SU-DHL-6 (cell line): ENCODE measurements at regions not wholly inside any gene's neighbourhood (a gene's known extent, or its start where the extent isn't known, plus 50 kb on each side); places are given as distances from the start of the nearest gene placed in this dataset.

ENCODE experiments used
- H2AFZ ChIP-seq: fragments of 200-600 bp; sonication (generic); 2 replicates; pipeline ENCODE4 v1.6.1; 2014; ENCODE audit warnings: low read depth, mild to moderate bottlenecking, moderate library complexity, mixed read lengths, antibody characterized with exemption, low read length; ENCODE audit not compliant: severe bottlenecking
- H3F3A ChIP-seq: fragments of 200-600 bp; shearing (Covaris generic); 2 replicates; pipeline ENCODE4 v1.6.0; 2016; ENCODE audit warnings: antibody characterized with exemption, mild to moderate bottlenecking; ENCODE audit not compliant: insufficient read depth
- H3K27ac ChIP-seq: fragments of 200-600 bp; sonication (generic); 2 replicates; pipeline ENCODE4 v1.5.1; 2016; ENCODE audit warnings: low read depth, mild to moderate bottlenecking, low read length, moderate library complexity, mixed read lengths
- H3K27me3 ChIP-seq: fragments of 200-600 bp; sonication (generic), shearing (Covaris generic); 2 replicates; pipeline ENCODE4 v1.6.0; 2014; ENCODE audit warnings: mild to moderate bottlenecking, low read length
- H3K36me3 ChIP-seq: fragments of 200-600 bp; sonication (generic); 2 replicates; pipeline ENCODE4 v1.6.1; 2014; ENCODE audit warnings: mild to moderate bottlenecking, low read length, mixed read lengths
- H3K4me2 ChIP-seq: fragments of 300-600, 200-600 bp; shearing (Covaris generic), sonication (generic); 2 replicates; pipeline ENCODE4 v1.6.0; 2014; ENCODE audit warnings: low read length, low read depth, mild to moderate bottlenecking; ENCODE audit not compliant: poor library complexity, severe bottlenecking
- H3K4me3 ChIP-seq: fragments of 200-600 bp; sonication (generic); 2 replicates; pipeline ENCODE4 v1.5.1; 2014; ENCODE audit warnings: antibody characterized with exemption, low read length, mild to moderate bottlenecking, mixed read lengths; ENCODE audit not compliant: insufficient read depth, poor library complexity, severe bottlenecking
- H3K79me2 ChIP-seq: fragments of 200-600 bp; sonication (generic); 2 replicates; pipeline ENCODE4 v1.6.1; 2014; ENCODE audit warnings: mild to moderate bottlenecking, low read length, moderate library complexity; ENCODE audit not compliant: insufficient read depth
- H3K9ac ChIP-seq: fragments of 200-600 bp; sonication (generic); 2 replicates; pipeline ENCODE4 v1.7.0; 2014; ENCODE audit warnings: mild to moderate bottlenecking, low read length
- H3K9me2 ChIP-seq: fragments of 200-600 bp; sonication (generic); replicated peaks from 2 replicates; pipeline ENCODE4 v1.6.1; 2014; ENCODE audit warnings: low read length; ENCODE audit not compliant: insufficient read depth
- H3K9me3 ChIP-seq: fragments of 200-600 bp; sonication (generic); 2 replicates; pipeline ENCODE4 v1.6.1; 2014; ENCODE audit warnings: low read length, mixed read lengths; ENCODE audit not compliant: insufficient read depth
- H4K20me1 ChIP-seq: fragments of 200-600 bp; sonication (generic); 2 replicates; pipeline ENCODE4 v1.6.1; 2014; ENCODE audit warnings: low read depth, mild to moderate bottlenecking, antibody characterized with exemption, low read length, moderate library complexity, mixed read lengths
- EZH2phosphoT487 ChIP-seq: fragments of 200-600 bp; sonication (generic), shearing (Covaris generic); conservative IDR thresholded peaks from 2 replicates; pipeline ENCODE4 v1.6.1; 2018; ENCODE audit warnings: mild to moderate bottlenecking, antibody characterized with exemption, low read length, moderate library complexity, mixed read lengths
- TF ChIP-seq, protein P1 (sequence below): fragments of 200-600 bp; sonication (generic); IDR thresholded peaks from one replicate; pipeline ENCODE4 v1.5.1; 2017; ENCODE audit warnings: antibody characterized with exemption, mild to moderate bottlenecking, low read length, moderate library complexity; ENCODE audit not compliant: insufficient read depth, poor library complexity, severe bottlenecking

DNA sequence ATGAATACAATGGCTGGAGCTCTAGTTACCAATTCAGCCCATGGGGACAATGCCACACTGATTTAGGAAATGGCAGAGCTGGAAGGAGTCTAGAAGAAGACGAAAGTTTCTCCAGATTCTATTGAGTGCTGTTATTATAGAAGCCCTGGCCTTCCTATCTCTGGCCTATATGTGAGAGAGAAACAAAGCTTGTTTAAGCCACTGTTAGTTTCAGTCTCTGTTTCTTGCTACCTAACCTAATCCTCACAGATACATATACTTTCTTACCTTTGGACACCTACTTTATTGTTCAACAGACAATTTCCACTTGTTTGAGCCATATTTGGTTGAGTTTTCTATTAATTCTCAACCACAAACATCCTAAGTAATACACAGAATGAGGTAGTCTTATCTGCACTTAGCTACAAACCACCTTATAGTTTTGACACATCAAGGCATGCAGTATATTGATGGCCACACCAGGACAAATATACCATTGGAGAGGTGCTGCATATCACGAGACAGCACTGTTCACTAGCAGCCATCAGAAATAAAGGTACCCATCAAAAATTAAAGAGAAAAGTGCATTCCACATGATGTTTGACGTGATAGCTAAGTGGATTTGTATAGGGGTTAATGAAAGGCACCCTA lies 190.2 kb downstream of the SMIM20 start:
- Histone ChIP-seq H3K79me2 (no peaks in the 10 kb centered on the region), H3K27ac (no peak overlapping the region), H3K27me3 (no peaks in the 10 kb centered on the region), H4K20me1 (no peaks in the 10 kb centered on the region), H2AFZ (no peak overlapping the region), H3K36me3 (no peaks in the 10 kb centered on the region), H3K9me3 (no peaks in the 10 kb centered on the region), H3K4me3 (no peak overlapping the region), H3F3A (no peaks in the 10 kb centered on the region), H3K4me2 (no peak overlapping the region), H3K9me2 (no peaks in the 10 kb centered on the region), H3K9ac (no peak overlapping the region)
- TF ChIP-seq EZH2phosphoT487, result no peak
- TF ChIP-seq, protein P1, sequence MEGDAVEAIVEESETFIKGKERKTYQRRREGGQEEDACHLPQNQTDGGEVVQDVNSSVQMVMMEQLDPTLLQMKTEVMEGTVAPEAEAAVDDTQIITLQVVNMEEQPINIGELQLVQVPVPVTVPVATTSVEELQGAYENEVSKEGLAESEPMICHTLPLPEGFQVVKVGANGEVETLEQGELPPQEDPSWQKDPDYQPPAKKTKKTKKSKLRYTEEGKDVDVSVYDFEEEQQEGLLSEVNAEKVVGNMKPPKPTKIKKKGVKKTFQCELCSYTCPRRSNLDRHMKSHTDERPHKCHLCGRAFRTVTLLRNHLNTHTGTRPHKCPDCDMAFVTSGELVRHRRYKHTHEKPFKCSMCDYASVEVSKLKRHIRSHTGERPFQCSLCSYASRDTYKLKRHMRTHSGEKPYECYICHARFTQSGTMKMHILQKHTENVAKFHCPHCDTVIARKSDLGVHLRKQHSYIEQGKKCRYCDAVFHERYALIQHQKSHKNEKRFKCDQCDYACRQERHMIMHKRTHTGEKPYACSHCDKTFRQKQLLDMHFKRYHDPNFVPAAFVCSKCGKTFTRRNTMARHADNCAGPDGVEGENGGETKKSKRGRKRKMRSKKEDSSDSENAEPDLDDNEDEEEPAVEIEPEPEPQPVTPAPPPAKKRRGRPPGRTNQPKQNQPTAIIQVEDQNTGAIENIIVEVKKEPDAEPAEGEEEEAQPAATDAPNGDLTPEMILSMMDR, result no peak

DNA sequence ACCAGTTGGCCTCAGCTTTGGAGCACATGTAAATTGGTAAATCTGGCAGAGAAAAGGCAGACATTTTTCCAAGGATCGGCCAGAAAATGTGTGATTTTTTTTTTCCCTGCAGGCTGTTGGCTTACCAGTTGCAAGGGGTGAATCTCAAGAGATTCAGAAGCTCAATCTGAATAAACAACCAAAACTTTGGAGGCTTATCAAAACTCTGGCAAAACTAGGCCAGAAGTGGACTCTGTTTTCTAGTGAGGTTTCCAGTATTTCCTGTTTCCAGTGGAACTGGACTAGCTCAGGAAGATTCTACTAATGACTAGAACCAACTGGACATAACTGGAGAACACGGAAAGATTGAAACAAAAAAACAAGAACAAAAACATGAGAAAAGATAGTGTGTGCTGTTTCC lies 191.3 kb downstream of the SMIM20 start:
- H3K36me3 ChIP-seq, result no peaks in the 10 kb centered on the region
- no peaks in the 10 kb centered on the region for H3K9me2 ChIP-seq
- no peaks in the 10 kb centered on the region for H4K20me1 ChIP-seq
- H3K27me3 ChIP-seq, result no peaks in the 10 kb centered on the region
- no peak overlapping the region for H3K27ac ChIP-seq
- H3K9ac ChIP-seq, result no peak overlapping the region
- TF ChIP-seq, protein P1, result no peak
- TF ChIP-seq EZH2phosphoT487, result no peak
- H3F3A ChIP-seq, result no peaks in the 10 kb centered on the region
- no peaks in the 10 kb centered on the region for H3K9me3 ChIP-seq
- H3K4me2 ChIP-seq, result no peak overlapping the region
- H3K4me3 ChIP-seq, result no peak overlapping the region
- no peaks in the 10 kb centered on the region for H3K79me2 ChIP-seq
- no peak overlapping the region for H2AFZ ChIP-seq

DNA sequence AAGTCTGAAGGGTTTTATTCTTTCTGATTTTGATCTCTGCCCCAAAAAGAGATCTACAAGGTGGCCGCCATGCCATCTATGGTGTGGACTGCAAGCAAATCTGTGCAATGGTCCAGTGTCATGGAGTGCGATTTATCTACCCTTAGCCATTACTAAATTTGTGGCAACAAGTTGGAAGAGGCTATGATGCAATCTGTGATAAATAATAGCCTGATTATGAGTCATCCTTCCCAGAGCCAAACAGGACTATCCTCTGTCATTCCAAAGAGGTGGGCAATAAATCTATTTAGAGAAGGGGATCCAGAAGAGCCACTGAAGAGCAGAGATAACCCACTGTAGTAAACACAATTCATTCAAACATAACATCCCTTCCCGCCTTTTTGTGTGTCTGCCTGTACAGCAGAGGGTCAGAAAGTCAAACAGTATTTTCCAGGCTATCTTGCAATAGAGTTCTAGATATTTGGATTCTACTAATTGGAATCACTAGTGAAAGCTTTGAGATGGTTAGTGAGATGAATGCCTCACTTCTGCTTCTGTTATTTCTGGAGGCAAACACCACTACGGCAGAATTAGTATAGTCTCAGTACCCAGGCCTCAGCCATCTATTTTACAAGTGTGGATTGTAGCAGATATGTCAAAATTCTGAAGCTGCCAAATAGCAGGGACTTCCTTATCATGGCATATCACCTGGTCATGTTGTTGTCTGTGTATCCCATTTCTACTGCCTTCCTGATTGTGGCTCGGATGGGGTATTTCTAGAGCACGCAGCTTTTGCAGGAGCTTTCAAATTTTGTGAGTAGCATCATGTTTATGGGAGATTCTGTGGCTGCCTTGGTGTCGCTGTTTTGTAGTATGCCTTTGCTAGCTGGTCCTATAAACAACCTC lies 192.0 kb downstream of the SMIM20 start:
- no peak overlapping the region for H3K9ac ChIP-seq
- no peak overlapping the region for H3K4me3 ChIP-seq
- no peaks in the 10 kb centered on the region for H3K9me2 ChIP-seq
- no peak overlapping the region for H2AFZ ChIP-seq
- no peaks in the 10 kb centered on the region for H3K9me3 ChIP-seq
- H4K20me1 ChIP-seq, result no peaks in the 10 kb centered on the region
- no peaks in the 10 kb centered on the region for H3K36me3 ChIP-seq
- TF ChIP-seq EZH2phosphoT487, result no peak
- TF ChIP-seq, protein P1, result no peak
- no peak overlapping the region for H3K27ac ChIP-seq
- no peaks in the 10 kb centered on the region for H3K27me3 ChIP-seq
- H3K79me2 ChIP-seq, result no peaks in the 10 kb centered on the region
- no peaks in the 10 kb centered on the region for H3F3A ChIP-seq
- H3K4me2 ChIP-seq, result no peak overlapping the region
